ENCODE measurements at regions not wholly inside any gene's neighbourhood (a gene's known extent, or its start where the extent isn't known, plus 50 kb on each side); places are given as distances from the start of the nearest gene placed in this dataset.

- TF ChIP-seq EZH2phosphoT487 (IDR thresholded peaks at IDR 0.05; ENCODE audit: low read length): no peak
- TF ChIP-seq, protein P1, sequence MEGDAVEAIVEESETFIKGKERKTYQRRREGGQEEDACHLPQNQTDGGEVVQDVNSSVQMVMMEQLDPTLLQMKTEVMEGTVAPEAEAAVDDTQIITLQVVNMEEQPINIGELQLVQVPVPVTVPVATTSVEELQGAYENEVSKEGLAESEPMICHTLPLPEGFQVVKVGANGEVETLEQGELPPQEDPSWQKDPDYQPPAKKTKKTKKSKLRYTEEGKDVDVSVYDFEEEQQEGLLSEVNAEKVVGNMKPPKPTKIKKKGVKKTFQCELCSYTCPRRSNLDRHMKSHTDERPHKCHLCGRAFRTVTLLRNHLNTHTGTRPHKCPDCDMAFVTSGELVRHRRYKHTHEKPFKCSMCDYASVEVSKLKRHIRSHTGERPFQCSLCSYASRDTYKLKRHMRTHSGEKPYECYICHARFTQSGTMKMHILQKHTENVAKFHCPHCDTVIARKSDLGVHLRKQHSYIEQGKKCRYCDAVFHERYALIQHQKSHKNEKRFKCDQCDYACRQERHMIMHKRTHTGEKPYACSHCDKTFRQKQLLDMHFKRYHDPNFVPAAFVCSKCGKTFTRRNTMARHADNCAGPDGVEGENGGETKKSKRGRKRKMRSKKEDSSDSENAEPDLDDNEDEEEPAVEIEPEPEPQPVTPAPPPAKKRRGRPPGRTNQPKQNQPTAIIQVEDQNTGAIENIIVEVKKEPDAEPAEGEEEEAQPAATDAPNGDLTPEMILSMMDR (IDR thresholded peaks at IDR 0.05; ENCODE audit: low read length): no peak
Observed at GRCh38 chr1:100626397-100626796, 88.5 kb downstream of the GPR88 start.

All from MM.1S (cell line).